ENCODE measurements at regions not wholly inside any gene's neighbourhood (a gene's known extent, or its start where the extent isn't known, plus 50 kb on each side); places are given as distances from the start of the nearest gene placed in this dataset.

- POLR2A ChIA-PET, result no interaction called here
- no peaks in the 10 kb centered on the region for H3K36me3 ChIP-seq (ENCODE audit: control insufficient read depth, insufficient read depth, low read length)
These were observed 457.5 kb downstream of the LMO4 start for GRCh38 chr1:87786229-87786628.

DNA sequence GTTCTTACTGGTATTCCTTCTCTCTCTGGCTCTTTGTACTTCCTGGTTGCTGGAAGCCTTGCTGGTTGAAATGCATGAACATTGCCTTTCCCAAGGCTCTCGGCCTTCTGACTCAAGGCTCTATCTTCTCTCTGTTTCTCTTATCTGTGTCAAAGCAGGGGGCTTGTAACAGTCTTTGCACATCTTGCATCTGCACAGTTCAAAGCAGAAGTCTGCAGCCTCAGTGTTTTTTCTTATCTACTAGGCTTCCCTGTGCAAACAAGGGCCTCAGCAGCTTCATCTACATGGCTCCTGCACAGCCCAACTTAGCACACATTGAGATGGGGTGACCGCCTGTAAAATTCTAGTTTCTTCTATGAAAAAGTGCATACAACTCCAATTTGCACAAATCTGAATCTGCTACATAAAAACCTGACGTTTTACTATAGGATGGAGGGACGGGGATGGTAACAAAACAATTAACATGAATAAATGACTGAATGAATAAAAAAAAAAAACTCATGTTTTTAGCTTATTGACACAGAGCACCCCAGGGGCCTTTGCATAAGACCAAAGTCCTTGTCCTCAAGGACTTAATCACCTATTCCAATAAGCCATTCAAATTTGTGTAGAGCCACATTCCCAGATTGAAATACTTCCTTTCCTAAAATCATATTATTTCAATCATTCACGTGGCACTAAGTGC is 458.3 kb downstream of the LMO4 start:
- Histone ChIP-seq H3K36me3 (ENCODE audit: control insufficient read depth, insufficient read depth, low read length) (no peaks in the 10 kb centered on the region), H3K4me3 (ENCODE audit: low read depth, low read length) (no peak overlapping the region), H3K27me3 (ENCODE audit: control insufficient read depth, insufficient read depth, low read length) (no peaks in the 10 kb centered on the region)
- ChIA-PET POLR2A (no interaction called here), CTCF (interaction anchor here (1.5 kb wide), 1 partner anchor 165 kb away, joined by 3 read pairs; no protein-coding TSS in a partner anchor)
- no peak for DNase-seq (ENCODE audit: low read depth)
- TF ChIP-seq, protein P1, sequence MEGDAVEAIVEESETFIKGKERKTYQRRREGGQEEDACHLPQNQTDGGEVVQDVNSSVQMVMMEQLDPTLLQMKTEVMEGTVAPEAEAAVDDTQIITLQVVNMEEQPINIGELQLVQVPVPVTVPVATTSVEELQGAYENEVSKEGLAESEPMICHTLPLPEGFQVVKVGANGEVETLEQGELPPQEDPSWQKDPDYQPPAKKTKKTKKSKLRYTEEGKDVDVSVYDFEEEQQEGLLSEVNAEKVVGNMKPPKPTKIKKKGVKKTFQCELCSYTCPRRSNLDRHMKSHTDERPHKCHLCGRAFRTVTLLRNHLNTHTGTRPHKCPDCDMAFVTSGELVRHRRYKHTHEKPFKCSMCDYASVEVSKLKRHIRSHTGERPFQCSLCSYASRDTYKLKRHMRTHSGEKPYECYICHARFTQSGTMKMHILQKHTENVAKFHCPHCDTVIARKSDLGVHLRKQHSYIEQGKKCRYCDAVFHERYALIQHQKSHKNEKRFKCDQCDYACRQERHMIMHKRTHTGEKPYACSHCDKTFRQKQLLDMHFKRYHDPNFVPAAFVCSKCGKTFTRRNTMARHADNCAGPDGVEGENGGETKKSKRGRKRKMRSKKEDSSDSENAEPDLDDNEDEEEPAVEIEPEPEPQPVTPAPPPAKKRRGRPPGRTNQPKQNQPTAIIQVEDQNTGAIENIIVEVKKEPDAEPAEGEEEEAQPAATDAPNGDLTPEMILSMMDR (IDR thresholded peaks at IDR 0.05; ENCODE audit: insufficient read depth, low read depth, low read length), result no peak

More at GRCh38 chr1:87786229-87786628, 457.5 kb downstream of the LMO4 start:
- CTCF ChIA-PET, result interaction anchor here (0.7 kb wide), 1 partner anchor 1261 kb away, joined by 4 read pairs; no protein-coding TSS in a partner anchor
- TF ChIP-seq, protein P1 (IDR thresholded peaks at IDR 0.05; ENCODE audit: insufficient read depth, low read depth, low read length), result no peak
- no peak overlapping the region for H3K4me3 ChIP-seq (ENCODE audit: low read depth, low read length)
- DNase-seq (ENCODE audit: low read depth), result no peak
- H3K27me3 ChIP-seq (ENCODE audit: control insufficient read depth, insufficient read depth, low read length), result no peaks in the 10 kb centered on the region

GRCh38 chr1:87787551-87787950 is 458.9 kb downstream of the LMO4 start:
- no peaks in the 10 kb centered on the region for H3K27me3 ChIP-seq (ENCODE audit: control insufficient read depth, insufficient read depth, low read length)
- TF ChIP-seq, protein P1 (IDR thresholded peaks at IDR 0.05; ENCODE audit: insufficient read depth, low read depth, low read length), result no peak
- ChIA-PET CTCF (interaction anchor here (0.6 to 1.5 kb wide), 2 partner anchors 164 to 648 kb away, joined by 3 read pairs; no protein-coding TSS in a partner anchor), POLR2A (no interaction called here)
- H3K4me3 ChIP-seq (ENCODE audit: low read depth, low read length), result no peak overlapping the region
- H3K36me3 ChIP-seq (ENCODE audit: control insufficient read depth, insufficient read depth, low read length), result no peaks in the 10 kb centered on the region
- no peak for DNase-seq (ENCODE audit: low read depth)

DNA sequence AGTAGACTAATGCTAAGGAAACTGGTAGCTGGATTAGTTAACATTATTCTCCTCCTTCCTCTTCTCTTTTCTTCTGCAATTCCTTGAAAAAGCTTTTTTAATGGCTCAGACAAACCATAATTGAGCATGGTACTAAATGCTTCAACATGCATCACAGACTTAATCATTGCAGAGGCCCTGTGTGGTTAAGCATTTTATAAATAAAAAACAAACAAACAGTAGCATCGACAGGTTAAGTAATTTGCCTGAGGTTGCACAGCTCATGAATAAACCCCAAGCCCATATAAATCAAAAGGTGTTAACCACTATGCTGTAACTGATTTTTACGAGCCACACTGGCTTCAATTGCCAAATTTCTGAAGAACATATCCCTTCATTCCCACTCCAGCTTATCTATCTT is 462.1 kb downstream of the LMO4 start:
- TF ChIP-seq, protein P1 (IDR thresholded peaks at IDR 0.05; ENCODE audit: insufficient read depth, low read depth, low read length), result no peak
- H3K27me3 ChIP-seq (ENCODE audit: control insufficient read depth, insufficient read depth, low read length), result no peaks in the 10 kb centered on the region
- no peaks in the 10 kb centered on the region for H3K36me3 ChIP-seq (ENCODE audit: control insufficient read depth, insufficient read depth, low read length)
- H3K4me3 ChIP-seq (ENCODE audit: low read depth, low read length), result no peak overlapping the region
- ChIA-PET POLR2A (no interaction called here), CTCF (interaction anchor here (1.0 kb wide), 1 partner anchor 465 kb away, joined by 3 read pairs; no protein-coding TSS in a partner anchor)
- DNase-seq (ENCODE audit: low read depth), result no peak

- DNase-seq (ENCODE audit: low read depth), result no peak
- TF ChIP-seq, protein P1 (IDR thresholded peaks at IDR 0.05; ENCODE audit: insufficient read depth, low read depth, low read length), result no peak
- no peak overlapping the region for H3K4me3 ChIP-seq (ENCODE audit: low read depth, low read length)
- ChIA-PET CTCF (interaction anchor here (1.0 to 2.0 kb wide), 3 partner anchors 11 to 161 kb away, joined by 3 to 4 read pairs (median 4); no protein-coding TSS in a partner anchor), POLR2A (no interaction called here)
- H3K27me3 ChIP-seq (ENCODE audit: control insufficient read depth, insufficient read depth, low read length), result no peaks in the 10 kb centered on the region
- H3K36me3 ChIP-seq (ENCODE audit: control insufficient read depth, insufficient read depth, low read length), result no peaks in the 10 kb centered on the region
These were observed 463.5 kb downstream of the LMO4 start for GRCh38 chr1:87791931-87792740.
